ENCODE measurements at regions not wholly inside any gene's neighbourhood (a gene's known extent, or its start where the extent isn't known, plus 50 kb on each side); places are given as distances from the start of the nearest gene placed in this dataset.

DNA sequence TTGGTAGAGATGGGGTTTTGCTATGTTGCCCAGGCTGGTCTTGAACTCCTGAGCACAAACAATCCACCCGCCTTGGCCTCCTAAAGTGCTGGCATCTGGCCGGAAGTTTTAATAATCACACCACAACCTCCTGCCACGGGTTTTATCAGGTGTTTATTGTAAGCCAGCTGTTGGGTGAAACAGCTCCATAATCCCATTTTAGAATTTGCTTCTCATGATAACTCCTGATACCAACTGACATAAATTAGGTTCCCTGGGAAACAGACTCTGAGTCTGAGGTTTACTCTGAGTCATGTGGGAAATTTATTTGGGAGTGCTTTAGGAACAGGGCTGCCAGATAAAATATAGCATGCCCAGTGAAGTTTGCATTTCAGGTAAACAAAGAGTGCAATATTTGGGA lies 122.6 kb upstream of the MED13 start:
- H3K4me1 ChIP-seq (ENCODE audit: control insufficient read depth, low read depth, low read length): peaks cover 5% of the 10 kb centered on the region
- no peaks in the 10 kb centered on the region for H3K79me1 ChIP-seq (ENCODE audit: low read length)
- no peak overlapping the region for H2BK15ac ChIP-seq (replicated peaks; ENCODE audit: low read depth)
- no CpG with 5 or more reads among the region's 3 CpGs for WGBS (ENCODE audit: extremely low coverage, insufficient coverage, low lambda C conversion rate)
- no peak overlapping the region for H4K5ac ChIP-seq (ENCODE audit: low read length)
- no peak overlapping the region for H3K4me2 ChIP-seq (ENCODE audit: low read length)
- no peak overlapping the region for H3K4ac ChIP-seq (ENCODE audit: low read depth, low read length)
- H3K4me3 ChIP-seq (ENCODE audit: low read length): no peak overlapping the region
- H2BK5ac ChIP-seq (ENCODE audit: low read length): no peak overlapping the region
- no peak overlapping the region for H3K23ac ChIP-seq (ENCODE audit: low read length)
- no peaks in the 10 kb centered on the region for H3K36me3 ChIP-seq (ENCODE audit: control insufficient read depth, insufficient read depth, low read length)
- no peak overlapping the region for H2AK5ac ChIP-seq (ENCODE audit: low read length)
- H3K56ac ChIP-seq (ENCODE audit: low read length): no peak overlapping the region
- no peak overlapping the region for H2BK120ac ChIP-seq (ENCODE audit: low read depth, low read length)
- H3K27ac ChIP-seq (ENCODE audit: low read depth, low read length): no peak overlapping the region
- H3K9ac ChIP-seq (ENCODE audit: low read length): no peak overlapping the region
- H3K79me2 ChIP-seq (ENCODE audit: control insufficient read depth, insufficient read depth, low read length): no peaks in the 10 kb centered on the region
- no peak overlapping the region for H4K8ac ChIP-seq (ENCODE audit: low read depth, low read length)
- H3K18ac ChIP-seq (ENCODE audit: low read length): no peak overlapping the region
- H3K27me3 ChIP-seq (ENCODE audit: insufficient read depth, low read length, poor library complexity): no peaks in the 10 kb centered on the region
- peak; percentile 86 for DNase-seq

DNA sequence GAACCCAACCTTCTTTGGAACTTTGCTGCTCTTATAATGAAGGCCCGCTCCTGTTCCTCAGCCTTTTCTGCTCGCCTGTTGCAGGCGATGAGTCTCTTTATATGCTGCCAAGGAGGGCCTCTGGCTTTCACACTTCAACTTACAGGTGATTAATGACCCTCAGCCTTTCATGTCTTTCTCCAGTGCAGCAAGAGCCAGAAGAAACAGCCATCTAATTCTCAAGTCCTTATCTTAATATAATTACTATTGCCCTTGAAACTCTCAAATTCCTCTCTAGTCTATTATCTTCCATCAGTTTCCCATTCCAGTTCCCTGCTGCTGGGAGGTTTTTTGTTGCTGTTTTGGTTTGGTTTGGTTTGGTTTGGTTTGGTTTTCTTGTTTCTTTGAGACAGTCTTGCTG lies 121.8 kb upstream of the MED13 start:
- no peak overlapping the region for H3K56ac ChIP-seq (ENCODE audit: low read length)
- H3K9ac ChIP-seq (ENCODE audit: low read length): no peak overlapping the region
- H3K4ac ChIP-seq (ENCODE audit: low read depth, low read length): no peak overlapping the region
- no peaks in the 10 kb centered on the region for H3K79me1 ChIP-seq (ENCODE audit: low read length)
- no peak overlapping the region for H3K27ac ChIP-seq (ENCODE audit: low read depth, low read length)
- no peak overlapping the region for H3K4me3 ChIP-seq (ENCODE audit: low read length)
- DNase-seq: peak; percentile 80
- no peak overlapping the region for H2BK5ac ChIP-seq (ENCODE audit: low read length)
- no peak overlapping the region for H2BK120ac ChIP-seq (ENCODE audit: low read depth, low read length)
- no peaks in the 10 kb centered on the region for H3K36me3 ChIP-seq (ENCODE audit: control insufficient read depth, insufficient read depth, low read length)
- H4K5ac ChIP-seq (ENCODE audit: low read length): no peak overlapping the region
- H3K18ac ChIP-seq (ENCODE audit: low read length): no peak overlapping the region
- no peak overlapping the region for H3K4me2 ChIP-seq (ENCODE audit: low read length)
- no peak overlapping the region for H4K8ac ChIP-seq (ENCODE audit: low read depth, low read length)
- H3K4me1 ChIP-seq (ENCODE audit: control insufficient read depth, low read depth, low read length): peaks cover 5% of the 10 kb centered on the region
- no peak overlapping the region for H3K23ac ChIP-seq (ENCODE audit: low read length)
- no CpG with 5 or more reads among the region's 3 CpGs for WGBS (ENCODE audit: extremely low coverage, insufficient coverage, low lambda C conversion rate)
- no peaks in the 10 kb centered on the region for H3K79me2 ChIP-seq (ENCODE audit: control insufficient read depth, insufficient read depth, low read length)
- H2BK15ac ChIP-seq (replicated peaks; ENCODE audit: low read depth): no peak overlapping the region
- H3K27me3 ChIP-seq (ENCODE audit: insufficient read depth, low read length, poor library complexity): no peaks in the 10 kb centered on the region
- H2AK5ac ChIP-seq (ENCODE audit: low read length): no peak overlapping the region

DNA sequence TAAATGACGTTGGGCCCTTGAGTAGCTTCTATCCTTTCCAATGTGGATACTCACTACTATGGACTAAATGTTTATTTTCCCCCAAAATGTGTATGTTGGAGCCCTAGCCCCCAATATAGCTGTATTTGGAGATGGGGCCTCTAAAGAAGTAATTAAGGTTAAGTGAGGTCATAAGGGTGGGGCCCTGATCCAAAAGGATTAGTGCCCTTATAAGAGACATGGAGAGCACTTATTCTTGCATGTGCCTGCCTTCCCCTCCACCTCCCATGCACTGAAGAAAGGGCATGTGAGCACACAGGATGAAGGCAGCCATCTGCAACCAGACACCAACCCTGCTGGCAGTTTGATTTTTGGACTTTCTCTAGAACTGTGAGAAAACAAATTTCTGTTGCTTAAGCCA lies 115.7 kb upstream of the MED13 start:
- H2AK5ac ChIP-seq (ENCODE audit: low read length): no peak overlapping the region
- H4K8ac ChIP-seq (ENCODE audit: low read depth, low read length): no peak overlapping the region
- no peak overlapping the region for H2BK120ac ChIP-seq (ENCODE audit: low read depth, low read length)
- H3K18ac ChIP-seq (ENCODE audit: low read length): no peak overlapping the region
- no peak overlapping the region for H3K9ac ChIP-seq (ENCODE audit: low read length)
- no peak overlapping the region for H2BK15ac ChIP-seq (replicated peaks; ENCODE audit: low read depth)
- no peak overlapping the region for H3K23ac ChIP-seq (ENCODE audit: low read length)
- no peak overlapping the region for H3K27ac ChIP-seq (ENCODE audit: low read depth, low read length)
- no peak overlapping the region for H2BK5ac ChIP-seq (ENCODE audit: low read length)
- no peaks in the 10 kb centered on the region for H3K36me3 ChIP-seq (ENCODE audit: control insufficient read depth, insufficient read depth, low read length)
- no peaks in the 10 kb centered on the region for H3K4me1 ChIP-seq (ENCODE audit: control insufficient read depth, low read depth, low read length)
- no peak overlapping the region for H3K4me3 ChIP-seq (ENCODE audit: low read length)
- no peak overlapping the region for H3K4me2 ChIP-seq (ENCODE audit: low read length)
- WGBS (ENCODE audit: extremely low coverage, insufficient coverage, low lambda C conversion rate): no CpG with 5 or more reads among the region's 1 CpG
- H3K79me2 ChIP-seq (ENCODE audit: control insufficient read depth, insufficient read depth, low read length): no peaks in the 10 kb centered on the region
- H3K79me1 ChIP-seq (ENCODE audit: low read length): no peaks in the 10 kb centered on the region
- H3K27me3 ChIP-seq (ENCODE audit: insufficient read depth, low read length, poor library complexity): no peaks in the 10 kb centered on the region
- no peak overlapping the region for H4K5ac ChIP-seq (ENCODE audit: low read length)
- H3K56ac ChIP-seq (ENCODE audit: low read length): no peak overlapping the region
- no peak overlapping the region for H3K4ac ChIP-seq (ENCODE audit: low read depth, low read length)
- no peak for DNase-seq

GRCh38 chr17:62179525-62180161 lies 114.6 kb upstream of the MED13 start:
- H3K27me3 ChIP-seq (ENCODE audit: insufficient read depth, low read length, poor library complexity): no peaks in the 10 kb centered on the region
- H3K4ac ChIP-seq (ENCODE audit: low read depth, low read length): no peak overlapping the region
- no peak overlapping the region for H3K4me2 ChIP-seq (ENCODE audit: low read length)
- H3K79me1 ChIP-seq (ENCODE audit: low read length): no peaks in the 10 kb centered on the region
- H3K27ac ChIP-seq (ENCODE audit: low read depth, low read length): no peak overlapping the region
- no peaks in the 10 kb centered on the region for H3K4me1 ChIP-seq (ENCODE audit: control insufficient read depth, low read depth, low read length)
- no peak overlapping the region for H4K5ac ChIP-seq (ENCODE audit: low read length)
- H3K79me2 ChIP-seq (ENCODE audit: control insufficient read depth, insufficient read depth, low read length): no peaks in the 10 kb centered on the region
- no peak overlapping the region for H3K9ac ChIP-seq (ENCODE audit: low read length)
- no peak overlapping the region for H2BK5ac ChIP-seq (ENCODE audit: low read length)
- no peak overlapping the region for H3K56ac ChIP-seq (ENCODE audit: low read length)
- no peak overlapping the region for H4K8ac ChIP-seq (ENCODE audit: low read depth, low read length)
- H3K23ac ChIP-seq (ENCODE audit: low read length): no peak overlapping the region
- no peak overlapping the region for H2AK5ac ChIP-seq (ENCODE audit: low read length)
- no peak overlapping the region for H2BK15ac ChIP-seq (replicated peaks; ENCODE audit: low read depth)
- no peaks in the 10 kb centered on the region for H3K36me3 ChIP-seq (ENCODE audit: control insufficient read depth, insufficient read depth, low read length)
- no peak overlapping the region for H2BK120ac ChIP-seq (ENCODE audit: low read depth, low read length)
- no peak overlapping the region for H3K4me3 ChIP-seq (ENCODE audit: low read length)
- H3K18ac ChIP-seq (ENCODE audit: low read length): no peak overlapping the region
- WGBS (ENCODE audit: extremely low coverage, insufficient coverage, low lambda C conversion rate): no CpG with 5 or more reads among the region's 5 CpGs
- peak; percentile 83 for DNase-seq

DNA sequence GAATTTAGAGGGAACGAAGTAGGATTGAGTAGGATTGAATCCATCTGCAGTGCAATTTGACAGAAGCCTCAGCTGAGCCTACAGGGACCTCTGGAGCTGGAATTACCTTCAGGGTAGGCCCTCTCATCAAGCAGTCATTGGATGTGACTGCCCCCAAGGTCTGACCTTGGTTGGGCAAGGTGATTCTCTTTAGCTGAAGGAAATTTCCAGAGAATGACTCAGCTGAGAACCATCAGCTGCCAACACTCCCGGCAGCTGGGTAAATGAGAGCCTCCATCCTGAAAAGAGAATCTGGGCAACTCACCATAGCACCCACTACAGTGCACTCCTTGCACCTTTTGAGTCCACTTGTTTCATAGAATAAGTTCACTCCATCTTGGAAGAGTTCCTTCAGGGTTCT lies 113.5 kb upstream of the MED13 start:
- peak; percentile 33 for DNase-seq

More for the DNA sequence above, 113.5 kb upstream of the MED13 start:
- no peak overlapping the region for H3K23ac ChIP-seq (ENCODE audit: low read length)
- no peak overlapping the region for H3K27ac ChIP-seq (ENCODE audit: low read depth, low read length)
- H3K56ac ChIP-seq (ENCODE audit: low read length): no peak overlapping the region
- no peak overlapping the region for H2BK120ac ChIP-seq (ENCODE audit: low read depth, low read length)
- H3K79me1 ChIP-seq (ENCODE audit: low read length): no peaks in the 10 kb centered on the region
- H2BK15ac ChIP-seq (replicated peaks; ENCODE audit: low read depth): no peak overlapping the region
- H4K8ac ChIP-seq (ENCODE audit: low read depth, low read length): no peak overlapping the region
- no peak overlapping the region for H2AK5ac ChIP-seq (ENCODE audit: low read length)
- H3K4me2 ChIP-seq (ENCODE audit: low read length): no peak overlapping the region
- no peak overlapping the region for H2BK5ac ChIP-seq (ENCODE audit: low read length)
- H3K27me3 ChIP-seq (ENCODE audit: insufficient read depth, low read length, poor library complexity): no peaks in the 10 kb centered on the region
- H3K4me3 ChIP-seq (ENCODE audit: low read length): no peak overlapping the region
- H3K9ac ChIP-seq (ENCODE audit: low read length): no peak overlapping the region
- H4K5ac ChIP-seq (ENCODE audit: low read length): no peak overlapping the region
- no peaks in the 10 kb centered on the region for H3K79me2 ChIP-seq (ENCODE audit: control insufficient read depth, insufficient read depth, low read length)
- H3K4me1 ChIP-seq (ENCODE audit: control insufficient read depth, low read depth, low read length): no peaks in the 10 kb centered on the region
- H3K36me3 ChIP-seq (ENCODE audit: control insufficient read depth, insufficient read depth, low read length): no peaks in the 10 kb centered on the region
- WGBS (ENCODE audit: extremely low coverage, insufficient coverage, low lambda C conversion rate): no CpG with 5 or more reads among the region's 2 CpGs
- H3K18ac ChIP-seq (ENCODE audit: low read length): no peak overlapping the region
- H3K4ac ChIP-seq (ENCODE audit: low read depth, low read length): no peak overlapping the region
